AG10803 (cell line): ENCODE measurements at regions not wholly inside any gene's neighbourhood (a gene's known extent, or its start where the extent isn't known, plus 50 kb on each side); places are given as distances from the start of the nearest gene placed in this dataset.

ENCODE experiments used
- DNase-seq: peaks from one replicate; pipeline ENCODE4 v3.0.0; 2010; ENCODE audit warnings: low read depth
- H3K4me3 ChIP-seq: 2 replicates; pipeline ENCODE4 v1.5.1; 2011; ENCODE audit warnings: mild to moderate bottlenecking, low read length, control low read depth
- TF ChIP-seq, protein P1 (sequence below): conservative IDR thresholded peaks from 2 replicates; pipeline ENCODE4 v1.5.1; 2011; ENCODE audit warnings: mild to moderate bottlenecking, low read length, control low read depth, inconsistent platforms

DNA sequence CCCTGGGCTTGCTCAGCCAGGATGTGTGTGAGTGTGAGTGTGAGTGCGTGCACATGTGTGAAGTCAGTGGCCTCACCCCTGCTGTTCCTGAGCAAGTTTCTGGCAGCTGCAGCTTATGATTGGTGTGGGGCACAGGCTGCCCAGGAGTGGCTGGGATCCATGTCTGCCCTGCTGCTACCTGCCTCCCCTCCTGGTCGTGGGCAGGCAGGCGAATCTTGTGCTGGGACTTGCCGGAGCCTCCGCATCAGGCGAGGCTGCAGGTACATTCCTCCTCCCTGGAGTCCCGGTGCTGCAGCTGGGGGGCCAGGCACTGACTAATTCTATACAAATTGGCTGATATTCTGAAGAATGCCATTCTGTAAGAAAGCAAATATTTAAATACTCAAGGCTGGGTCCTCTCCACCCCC lies 85.6 kb upstream of the WNT4 start:
- TF ChIP-seq, protein P1, sequence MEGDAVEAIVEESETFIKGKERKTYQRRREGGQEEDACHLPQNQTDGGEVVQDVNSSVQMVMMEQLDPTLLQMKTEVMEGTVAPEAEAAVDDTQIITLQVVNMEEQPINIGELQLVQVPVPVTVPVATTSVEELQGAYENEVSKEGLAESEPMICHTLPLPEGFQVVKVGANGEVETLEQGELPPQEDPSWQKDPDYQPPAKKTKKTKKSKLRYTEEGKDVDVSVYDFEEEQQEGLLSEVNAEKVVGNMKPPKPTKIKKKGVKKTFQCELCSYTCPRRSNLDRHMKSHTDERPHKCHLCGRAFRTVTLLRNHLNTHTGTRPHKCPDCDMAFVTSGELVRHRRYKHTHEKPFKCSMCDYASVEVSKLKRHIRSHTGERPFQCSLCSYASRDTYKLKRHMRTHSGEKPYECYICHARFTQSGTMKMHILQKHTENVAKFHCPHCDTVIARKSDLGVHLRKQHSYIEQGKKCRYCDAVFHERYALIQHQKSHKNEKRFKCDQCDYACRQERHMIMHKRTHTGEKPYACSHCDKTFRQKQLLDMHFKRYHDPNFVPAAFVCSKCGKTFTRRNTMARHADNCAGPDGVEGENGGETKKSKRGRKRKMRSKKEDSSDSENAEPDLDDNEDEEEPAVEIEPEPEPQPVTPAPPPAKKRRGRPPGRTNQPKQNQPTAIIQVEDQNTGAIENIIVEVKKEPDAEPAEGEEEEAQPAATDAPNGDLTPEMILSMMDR = no peak
- no peak for DNase-seq
- no peak overlapping the region for H3K4me3 ChIP-seq

DNA sequence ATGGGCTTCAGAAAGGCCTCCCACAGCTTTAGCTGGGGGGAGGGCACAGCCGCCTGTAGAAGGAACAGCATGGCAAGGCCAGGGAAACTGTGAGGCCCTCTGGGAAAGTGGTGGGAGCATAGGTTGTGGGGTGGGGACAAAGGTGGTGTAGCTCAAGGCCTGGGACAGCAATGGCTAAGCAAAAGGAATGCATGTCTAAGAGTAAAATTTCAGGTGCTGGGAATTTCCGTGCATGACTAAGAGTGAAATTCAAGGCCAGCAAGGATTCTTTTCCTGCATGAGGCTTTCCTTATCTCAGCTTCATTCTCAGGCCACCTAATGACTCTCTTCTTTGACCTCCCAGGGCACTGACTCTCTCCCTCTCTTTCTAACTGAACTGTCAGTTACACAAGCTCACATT lies 86.5 kb upstream of the WNT4 start:
- H3K4me3 ChIP-seq = no peak overlapping the region
- TF ChIP-seq, protein P1 = no peak
- DNase-seq = no peak

DNA sequence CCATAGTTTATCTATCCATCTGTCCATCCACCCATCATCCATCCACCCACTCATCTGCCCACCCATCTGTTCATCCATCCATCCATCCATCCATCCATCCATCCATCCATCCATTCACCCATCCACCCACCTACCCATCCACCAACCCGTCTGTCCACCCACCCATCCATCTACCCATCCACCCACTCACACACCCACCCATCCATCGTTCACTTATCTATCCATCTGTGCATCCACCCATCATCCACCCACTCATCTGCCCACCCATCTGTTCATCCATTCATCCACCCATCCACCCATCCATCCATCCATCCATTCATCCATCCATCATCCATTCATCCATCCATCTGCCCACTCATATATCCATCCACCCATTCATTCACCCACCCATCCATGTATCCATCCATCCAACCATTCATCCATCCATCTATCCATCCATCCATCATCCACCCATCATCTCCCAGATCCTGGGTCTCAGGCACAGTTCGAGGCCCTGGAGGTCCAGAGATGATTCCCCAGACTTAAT lies 88.2 kb upstream of the WNT4 start:
- DNase-seq = no peak
- TF ChIP-seq, protein P1 = no peak
- H3K4me3 ChIP-seq = no peak overlapping the region

DNA sequence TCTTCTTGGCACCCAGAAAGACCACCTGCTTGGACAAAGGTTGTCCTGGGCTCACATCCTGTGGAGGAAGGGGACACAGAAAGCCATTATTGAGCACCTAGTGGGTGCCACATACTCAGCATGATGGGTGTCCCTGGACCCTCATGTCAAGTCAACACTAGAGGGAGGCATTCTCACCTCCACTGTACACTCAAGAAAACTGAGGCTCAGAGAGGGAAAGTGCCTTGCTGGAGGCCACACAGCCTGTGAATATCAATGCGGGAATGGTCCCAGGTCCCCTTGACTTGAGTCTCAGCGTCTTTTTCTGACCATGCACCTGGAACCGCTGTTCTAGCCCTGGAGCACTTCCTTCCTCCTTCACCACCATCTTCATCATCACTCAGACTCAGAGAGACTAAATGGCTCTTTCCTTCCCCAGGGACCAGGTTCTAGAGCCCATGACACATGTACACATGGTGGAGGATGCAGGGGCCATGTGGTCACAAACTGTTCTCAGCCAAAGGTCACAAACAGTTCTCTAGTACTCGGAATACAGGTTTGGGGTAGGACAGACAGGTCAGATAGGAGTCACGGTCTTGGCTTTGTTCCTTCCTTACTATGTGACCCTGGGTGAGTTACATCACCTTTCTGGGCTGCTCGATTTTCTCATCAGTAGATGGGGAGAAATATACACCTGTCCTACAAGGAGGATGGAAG lies 89.2 kb upstream of the WNT4 start:
- DNase-seq = no peak
- TF ChIP-seq, protein P1 = no peak
- H3K4me3 ChIP-seq = no peak overlapping the region

DNA sequence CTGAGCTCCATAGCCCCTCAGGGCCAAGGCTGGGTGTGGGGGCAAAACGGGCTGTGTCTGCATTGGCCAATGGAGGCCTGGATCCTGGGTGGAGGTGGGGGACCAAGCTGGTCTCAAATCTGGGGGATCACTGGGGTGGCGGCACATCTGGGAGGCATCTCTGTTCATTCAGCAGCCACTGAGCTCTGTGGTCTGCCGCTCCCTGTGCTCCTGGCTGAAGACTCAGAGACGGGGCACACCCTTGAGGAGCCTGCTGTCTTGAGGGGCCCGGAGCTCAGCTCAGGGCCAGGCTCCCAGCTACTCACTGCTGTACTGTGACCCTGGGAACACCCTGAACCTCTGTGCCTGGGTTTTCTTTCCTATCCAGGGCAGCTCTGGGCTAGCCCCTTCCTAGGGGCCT lies 90.3 kb upstream of the WNT4 start:
- H3K4me3 ChIP-seq = no peak overlapping the region
- TF ChIP-seq, protein P1 = no peak
- DNase-seq = no peak

DNA sequence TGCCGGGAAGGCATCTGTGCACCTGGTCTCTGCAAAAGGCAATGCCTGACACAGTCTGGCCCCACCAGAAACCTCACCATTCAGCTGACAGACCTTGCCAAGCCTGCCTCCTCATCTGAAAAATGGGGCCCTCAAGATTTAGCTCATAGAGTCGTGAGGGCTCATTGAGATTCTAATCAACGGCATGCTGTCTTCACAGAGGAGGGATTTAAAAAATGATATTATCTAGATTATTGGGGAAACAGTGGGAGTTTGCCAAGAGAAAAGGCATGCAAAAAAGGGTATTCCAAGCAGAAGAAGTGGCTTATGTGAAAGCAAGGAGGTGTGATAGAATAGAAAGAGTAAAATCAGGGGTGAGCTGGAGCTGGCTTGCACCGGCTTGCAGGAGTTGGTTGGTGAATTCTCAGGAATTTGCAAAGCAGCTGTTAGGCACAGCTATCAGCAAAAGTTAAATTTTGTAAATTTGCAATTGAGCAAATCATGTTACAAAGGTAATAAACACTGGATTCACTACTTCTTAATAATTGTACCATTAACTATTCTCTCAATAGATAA lies 91.7 kb upstream of the WNT4 start:
- no peak for DNase-seq
- H3K4me3 ChIP-seq = no peak overlapping the region
- TF ChIP-seq, protein P1 = no peak

DNA sequence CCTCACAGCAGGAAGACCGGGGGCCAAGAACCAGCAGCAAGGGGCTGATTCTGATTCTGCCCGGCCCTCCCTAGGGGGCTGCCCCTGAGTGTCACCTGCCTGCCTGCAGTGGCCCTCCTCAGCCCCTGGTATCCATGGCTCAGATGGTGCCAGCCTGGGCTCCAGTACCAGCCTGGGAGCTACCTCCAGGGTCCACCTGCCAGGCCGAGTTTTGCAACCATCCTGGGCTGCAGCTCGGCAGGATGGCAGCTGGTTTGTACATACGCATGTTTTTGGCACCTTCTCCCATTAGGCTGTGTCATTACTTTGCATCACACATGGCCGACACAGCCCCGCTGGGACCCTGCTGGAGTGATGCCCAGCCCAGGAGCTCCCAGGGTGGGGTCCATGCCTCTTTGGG lies 93.3 kb upstream of the WNT4 start:
- TF ChIP-seq, protein P1 = no peak
- H3K4me3 ChIP-seq = no peak overlapping the region
- no peak for DNase-seq
